ENCODE measurements at regions not wholly inside any gene's neighbourhood (a gene's known extent, or its start where the extent isn't known, plus 50 kb on each side); places are given as distances from the start of the nearest gene placed in this dataset.

GRCh38 chr18:24799720-24800119, 339.3 kb downstream of the HRH4 start:
- TF ChIP-seq POLR2A (IDR thresholded peaks at IDR 0.05; ENCODE audit: low read depth, low read length) (no peak), POLR2AphosphoS5 (IDR thresholded peaks at IDR 0.05; ENCODE audit: low read depth, low read length) (no peak), TAF1 (IDR thresholded peaks at IDR 0.05; ENCODE audit: borderline replicate concordance, low read depth, low read length) (no peak)
